Activated CD8-positive, alpha-beta memory T cell treated with anti-CD3 and anti-CD28 coated beads, Interleukin-2, amount 50 U/mL, for 24 hours (primary cell): ENCODE measurements at regions not wholly inside any gene's neighbourhood (a gene's known extent, or its start where the extent isn't known, plus 50 kb on each side); places are given as distances from the start of the nearest gene placed in this dataset.

ENCODE experiments used
- DNase-seq: peaks from one replicate; pipeline ENCODE4 v3.0.0-alpha.2; 2020; ENCODE audit errors: extremely low read depth

GRCh38 chr16:55264949-55265348, 59.1 kb upstream of the IRX6 start:
- DNase-seq: no peak

- DNase-seq: no peak
These were observed 58.1 kb upstream of the IRX6 start for GRCh38 chr16:55265926-55266325.

DNA sequence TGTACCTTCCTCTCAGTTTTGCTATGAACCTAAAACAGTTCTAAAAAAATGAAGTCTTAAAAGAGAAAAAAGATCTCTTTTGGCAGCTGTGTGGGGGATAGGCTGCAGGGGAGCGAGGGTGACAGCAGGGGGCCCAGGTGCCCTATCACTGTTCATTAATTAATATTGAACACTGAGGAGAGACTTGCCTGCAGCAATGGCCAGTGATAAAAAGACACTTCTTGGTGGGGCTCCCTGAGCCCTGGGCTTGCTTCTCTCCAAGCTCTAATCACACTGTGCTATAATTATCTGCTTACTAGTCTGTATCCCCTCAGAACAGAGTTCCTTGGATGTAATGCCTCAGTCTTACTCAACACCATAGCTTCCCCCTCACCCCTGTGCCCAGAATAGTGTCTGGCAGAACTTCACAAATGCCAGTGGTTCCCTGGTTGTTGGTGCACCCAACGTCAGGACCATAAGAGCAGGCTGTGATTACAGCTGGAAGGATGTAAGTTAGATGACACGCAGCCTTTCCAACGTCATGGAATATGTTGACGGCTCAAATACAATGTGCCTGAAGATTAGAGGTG, 52.0 kb upstream of the IRX6 start:
- no peak for DNase-seq

GRCh38 chr16:55272744-55273143, 51.3 kb upstream of the IRX6 start:
- no peak for DNase-seq

GRCh38 chr16:55273356-55273755, 50.6 kb upstream of the IRX6 start:
- no peak for DNase-seq

- no peak for DNase-seq
These were observed 50.0 kb upstream of the IRX6 start for GRCh38 chr16:55273959-55274358.
